Keratinocyte (primary cell): ENCODE measurements at regions not wholly inside any gene's neighbourhood (a gene's known extent, or its start where the extent isn't known, plus 50 kb on each side); places are given as distances from the start of the nearest gene placed in this dataset.

Source experiments
- EZH2 ChIP-seq: IDR thresholded peaks from one replicate; pipeline ENCODE4 v1.6.1; 2012; ENCODE audit warnings: inconsistent platforms, mild to moderate bottlenecking, low read length, moderate library complexity
- TF ChIP-seq, protein P1 (sequence below), 3 experiments: IDR thresholded peaks in 1 of 3; conservative IDR thresholded peaks in 1 of 3; optimal IDR thresholded peaks in 1 of 3; 2 replicates in 2 of 3; 3 replicates in 1 of 3; pipeline versions ENCODE3 to v1.5.1; 2011; ENCODE audit warnings: low read length in 3 of 3, mild to moderate bottlenecking in 3 of 3, moderate library complexity in 2 of 3, control low read depth in 1 of 3, inconsistent platforms in 1 of 3; ENCODE audit not compliant: insufficient read depth in 2 of 3; ENCODE audit errors: extremely low read depth in 1 of 3

DNA sequence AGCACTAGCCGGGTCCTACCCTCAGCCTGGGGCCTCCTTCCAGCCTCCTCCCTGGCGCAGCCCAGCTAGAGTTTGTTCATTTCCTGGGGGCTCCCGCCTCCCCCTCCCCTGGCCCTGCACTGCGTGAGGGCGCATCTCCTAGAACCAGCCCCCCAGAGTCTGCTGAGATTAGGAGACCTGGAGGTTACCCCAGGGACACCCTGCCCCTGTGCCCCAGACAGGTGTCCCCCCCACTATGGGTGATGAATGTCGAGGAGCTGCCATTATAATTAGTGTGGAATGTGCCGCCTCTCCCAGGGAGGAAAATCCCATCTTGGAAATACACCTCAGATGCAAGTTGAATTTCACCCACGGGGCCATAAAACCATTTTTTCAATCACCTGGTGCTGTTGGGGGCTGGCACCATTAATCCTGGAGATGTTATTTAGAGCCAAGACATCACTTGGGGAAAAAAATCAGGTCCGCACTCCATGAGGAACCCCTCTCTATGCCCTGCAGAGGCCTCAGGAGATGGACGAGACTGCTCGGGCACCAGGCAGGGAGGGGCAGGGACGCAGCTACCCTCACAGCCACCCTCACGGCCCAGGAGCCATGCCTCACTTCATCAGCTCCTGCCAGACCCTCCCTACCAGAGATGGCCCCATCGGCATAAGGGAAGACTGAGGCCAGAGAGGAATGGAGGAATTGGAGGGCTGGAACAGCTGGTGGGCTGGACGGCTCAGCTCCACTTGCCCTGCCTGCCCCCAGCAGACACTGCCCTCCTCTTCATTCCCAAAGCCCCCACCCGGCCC, 197.5 kb downstream of the IGLL1 start:
- TF ChIP-seq, protein P1, sequence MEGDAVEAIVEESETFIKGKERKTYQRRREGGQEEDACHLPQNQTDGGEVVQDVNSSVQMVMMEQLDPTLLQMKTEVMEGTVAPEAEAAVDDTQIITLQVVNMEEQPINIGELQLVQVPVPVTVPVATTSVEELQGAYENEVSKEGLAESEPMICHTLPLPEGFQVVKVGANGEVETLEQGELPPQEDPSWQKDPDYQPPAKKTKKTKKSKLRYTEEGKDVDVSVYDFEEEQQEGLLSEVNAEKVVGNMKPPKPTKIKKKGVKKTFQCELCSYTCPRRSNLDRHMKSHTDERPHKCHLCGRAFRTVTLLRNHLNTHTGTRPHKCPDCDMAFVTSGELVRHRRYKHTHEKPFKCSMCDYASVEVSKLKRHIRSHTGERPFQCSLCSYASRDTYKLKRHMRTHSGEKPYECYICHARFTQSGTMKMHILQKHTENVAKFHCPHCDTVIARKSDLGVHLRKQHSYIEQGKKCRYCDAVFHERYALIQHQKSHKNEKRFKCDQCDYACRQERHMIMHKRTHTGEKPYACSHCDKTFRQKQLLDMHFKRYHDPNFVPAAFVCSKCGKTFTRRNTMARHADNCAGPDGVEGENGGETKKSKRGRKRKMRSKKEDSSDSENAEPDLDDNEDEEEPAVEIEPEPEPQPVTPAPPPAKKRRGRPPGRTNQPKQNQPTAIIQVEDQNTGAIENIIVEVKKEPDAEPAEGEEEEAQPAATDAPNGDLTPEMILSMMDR (optimal IDR thresholded peaks at IDR 0.05 in 1 of 3, IDR thresholded peaks at IDR 0.05 in 1 of 3, conservative IDR thresholded peaks at IDR 0.05 in 1 of 3; ENCODE audit: extremely low read depth in 1 of 3, insufficient read depth in 2 of 3, low read length in 3 of 3), result no peak
- TF ChIP-seq EZH2, result no peak
